Activated CD4-positive, alpha-beta memory T cell treated with anti-CD3 and anti-CD28 coated beads, Interleukin-2, amount 10 ng/mL, durations not matched to agents 7 days and 5 days (primary cell): ENCODE measurements at regions not wholly inside any gene's neighbourhood (a gene's known extent, or its start where the extent isn't known, plus 50 kb on each side); places are given as distances from the start of the nearest gene placed in this dataset.

Source experiments
- CTCF ChIA-PET: fragments of 350-600 bp; sonication (Branson Sonifier 250); formaldehyde crosslinking; loops from one replicate; lab custom pipeline; 2021; ENCODE audit warnings: antibody characterized with exemption, inconsistent platforms; lab: Charles Lee
- POLR2A ChIA-PET: fragments of 350-600 bp; sonication (Branson Sonifier 250); formaldehyde crosslinking; loops from one replicate; lab custom pipeline; 2021; ENCODE audit warnings: antibody characterized with exemption; lab: Charles Lee
- DNase-seq: peaks from one replicate; pipeline ENCODE4 v3.0.0-alpha.2; 2020
- H3K27ac Mint-ChIP-seq: one replicate; pipeline ENCODE4 v1.8.0; 2021; ENCODE audit warnings: mild to moderate bottlenecking, mixed read lengths
- H3K27me3 Mint-ChIP-seq: one replicate; pipeline ENCODE4 v1.8.0; 2021; ENCODE audit warnings: mixed read lengths
- H3K36me3 Mint-ChIP-seq: one replicate; pipeline ENCODE4 v1.8.0; 2021; ENCODE audit warnings: low read depth, mixed read lengths
- H3K4me1 Mint-ChIP-seq: one replicate; pipeline ENCODE4 v1.8.0; 2021; ENCODE audit warnings: mixed read lengths
- H3K4me3 Mint-ChIP-seq: one replicate; pipeline ENCODE4 v1.8.0; 2021; ENCODE audit warnings: mild to moderate bottlenecking, mixed read lengths
- H3K9me3 Mint-ChIP-seq: one replicate; pipeline ENCODE4 v1.8.0; 2021; ENCODE audit warnings: mixed read lengths

GRCh38 chr7:47669178-47669891 lies 87.4 kb upstream of the TNS3 start:
- H3K9me3 Mint-ChIP-seq: no peaks in the 10 kb centered on the region
- ChIA-PET POLR2A (no interaction called here), CTCF (no interaction called here)
- no peaks in the 10 kb centered on the region for H3K36me3 Mint-ChIP-seq
- DNase-seq: no peak
- H3K27ac Mint-ChIP-seq: no peak overlapping the region
- no peaks in the 10 kb centered on the region for H3K4me1 Mint-ChIP-seq
- H3K4me3 Mint-ChIP-seq: no peak overlapping the region
- no peaks in the 10 kb centered on the region for H3K27me3 Mint-ChIP-seq

GRCh38 chr7:47666164-47666862 lies 84.4 kb upstream of the TNS3 start:
- Mint-ChIP-seq H3K9me3 (no peaks in the 10 kb centered on the region), H3K27me3 (no peaks in the 10 kb centered on the region), H3K4me3 (no peak overlapping the region), H3K4me1 (no peaks in the 10 kb centered on the region), H3K27ac (no peak overlapping the region), H3K36me3 (no peaks in the 10 kb centered on the region)
- ChIA-PET POLR2A (no interaction called here), CTCF (no interaction called here)
- DNase-seq: no peak

- POLR2A ChIA-PET: no interaction called here
- CTCF ChIA-PET: no interaction called here
- no peak overlapping the region for H3K27ac Mint-ChIP-seq
Observed at GRCh38 chr7:47664650-47665195, 82.8 kb upstream of the TNS3 start.

GRCh38 chr7:47663851-47664250 lies 81.9 kb upstream of the TNS3 start:
- no peaks in the 10 kb centered on the region for H3K27me3 Mint-ChIP-seq
- H3K4me1 Mint-ChIP-seq: no peaks in the 10 kb centered on the region
- H3K4me3 Mint-ChIP-seq: no peak overlapping the region
- no peaks in the 10 kb centered on the region for H3K9me3 Mint-ChIP-seq
- ChIA-PET POLR2A (no interaction called here), CTCF (no interaction called here)
- DNase-seq: no peak
- H3K27ac Mint-ChIP-seq: no peak overlapping the region
- no peaks in the 10 kb centered on the region for H3K36me3 Mint-ChIP-seq

More at GRCh38 chr7:47664650-47665195, 82.8 kb upstream of the TNS3 start:
- no peaks in the 10 kb centered on the region for H3K36me3 Mint-ChIP-seq
- H3K4me3 Mint-ChIP-seq: no peak overlapping the region
- H3K27me3 Mint-ChIP-seq: no peaks in the 10 kb centered on the region
- no peaks in the 10 kb centered on the region for H3K4me1 Mint-ChIP-seq
- no peak for DNase-seq
- no peaks in the 10 kb centered on the region for H3K9me3 Mint-ChIP-seq

- Mint-ChIP-seq H3K4me3 (no peak overlapping the region), H3K9me3 (no peaks in the 10 kb centered on the region), H3K27me3 (no peaks in the 10 kb centered on the region), H3K36me3 (no peaks in the 10 kb centered on the region), H3K4me1 (no peaks in the 10 kb centered on the region), H3K27ac (no peak overlapping the region)
- DNase-seq: no peak
- CTCF ChIA-PET: no interaction called here
- POLR2A ChIA-PET: no interaction called here
Observed at GRCh38 chr7:47663213-47663612, 81.3 kb upstream of the TNS3 start.

GRCh38 chr7:47661051-47661714 lies 79.3 kb upstream of the TNS3 start:
- no peaks in the 10 kb centered on the region for H3K36me3 Mint-ChIP-seq
- H3K27ac Mint-ChIP-seq: no peak overlapping the region
- ChIA-PET POLR2A (no interaction called here), CTCF (no interaction called here)
- no peaks in the 10 kb centered on the region for H3K4me1 Mint-ChIP-seq
- H3K27me3 Mint-ChIP-seq: no peaks in the 10 kb centered on the region
- no peaks in the 10 kb centered on the region for H3K9me3 Mint-ChIP-seq
- no peak for DNase-seq
- H3K4me3 Mint-ChIP-seq: no peak overlapping the region

GRCh38 chr7:47659664-47660462 lies 78.0 kb upstream of the TNS3 start:
- H3K4me1 Mint-ChIP-seq: no peaks in the 10 kb centered on the region
- DNase-seq: no peak
- no peak overlapping the region for H3K4me3 Mint-ChIP-seq
- CTCF ChIA-PET: no interaction called here
- no peaks in the 10 kb centered on the region for H3K9me3 Mint-ChIP-seq
- H3K27ac Mint-ChIP-seq: no peak overlapping the region
- no peaks in the 10 kb centered on the region for H3K27me3 Mint-ChIP-seq
- no peaks in the 10 kb centered on the region for H3K36me3 Mint-ChIP-seq
- POLR2A ChIA-PET: no interaction called here

- no peaks in the 10 kb centered on the region for H3K27me3 Mint-ChIP-seq
- POLR2A ChIA-PET: no interaction called here
Observed at GRCh38 chr7:47658886-47659635, 77.2 kb upstream of the TNS3 start.

GRCh38 chr7:47657126-47657525 lies 75.2 kb upstream of the TNS3 start:
- CTCF ChIA-PET: no interaction called here
- POLR2A ChIA-PET: no interaction called here

More at GRCh38 chr7:47658886-47659635, 77.2 kb upstream of the TNS3 start:
- Mint-ChIP-seq H3K9me3 (no peaks in the 10 kb centered on the region), H3K4me1 (no peaks in the 10 kb centered on the region), H3K27ac (no peak overlapping the region), H3K4me3 (no peak overlapping the region), H3K36me3 (no peaks in the 10 kb centered on the region)
- CTCF ChIA-PET: no interaction called here
- no peak for DNase-seq

GRCh38 chr7:47654672-47655298 lies 72.9 kb upstream of the TNS3 start:
- ChIA-PET CTCF (no interaction called here), POLR2A (no interaction called here)

More at GRCh38 chr7:47657126-47657525, 75.2 kb upstream of the TNS3 start:
- Mint-ChIP-seq H3K9me3 (no peaks in the 10 kb centered on the region), H3K36me3 (no peaks in the 10 kb centered on the region), H3K4me1 (no peaks in the 10 kb centered on the region), H3K27me3 (no peaks in the 10 kb centered on the region), H3K27ac (no peak overlapping the region), H3K4me3 (no peak overlapping the region)
- no peak for DNase-seq

GRCh38 chr7:47653550-47654411 lies 71.9 kb upstream of the TNS3 start:
- ChIA-PET CTCF (no interaction called here), POLR2A (no interaction called here)
- H3K27me3 Mint-ChIP-seq: no peaks in the 10 kb centered on the region
- H3K9me3 Mint-ChIP-seq: no peaks in the 10 kb centered on the region
- H3K4me1 Mint-ChIP-seq: no peaks in the 10 kb centered on the region
- H3K27ac Mint-ChIP-seq: no peak overlapping the region
- H3K4me3 Mint-ChIP-seq: no peak overlapping the region
- DNase-seq: no peak
- no peaks in the 10 kb centered on the region for H3K36me3 Mint-ChIP-seq

More at GRCh38 chr7:47654672-47655298, 72.9 kb upstream of the TNS3 start:
- Mint-ChIP-seq H3K4me1 (no peaks in the 10 kb centered on the region), H3K36me3 (no peaks in the 10 kb centered on the region), H3K9me3 (no peaks in the 10 kb centered on the region), H3K4me3 (no peak overlapping the region), H3K27ac (no peak overlapping the region), H3K27me3 (no peaks in the 10 kb centered on the region)
- DNase-seq: no peak
